HEK293T (cell line): ENCODE measurements at regions not wholly inside any gene's neighbourhood (a gene's known extent, or its start where the extent isn't known, plus 50 kb on each side); places are given as distances from the start of the nearest gene placed in this dataset.

ENCODE experiments used
- FOXK2 ChIP-seq: fragments of 450-650 bp; IDR thresholded peaks from 2 replicates; pipeline ENCODE4 v1.6.1; 2016; ENCODE audit warnings: mild to moderate bottlenecking
- PKNOX1 ChIP-seq: fragments of 450-650 bp; IDR thresholded peaks from 2 replicates; pipeline ENCODE4 v1.6.1; 2016
- ZNF384 ChIP-seq: fragments of 450-650 bp; IDR thresholded peaks from 2 replicates; pipeline ENCODE4 v1.6.1; 2016

GRCh38 chr3:106261396-106261795, 392.6 kb upstream of the CBLB start:
- TF ChIP-seq ZNF384, result no peak
- TF ChIP-seq FOXK2, result no peak
- TF ChIP-seq PKNOX1, result no peak
